Endothelial cell of hepatic sinusoid (primary cell): ENCODE measurements at regions not wholly inside any gene's neighbourhood (a gene's known extent, or its start where the extent isn't known, plus 50 kb on each side); places are given as distances from the start of the nearest gene placed in this dataset.
"Not testable (repeated sequence)": the region's sequence is repeated elsewhere in the genome, so short reads cannot be mapped to it uniquely, and the experiment has no call there.

ENCODE experiments used
- in situ Hi-C: cut with HindIII; loops from 2 replicates; pipeline ENCODE4 v1.10.0; 2017; ENCODE audit warnings: low sequenced_read_pairs

GRCh38 chr3:10653866-10654611, 148.7 kb upstream of the ATP2B2 start:
- in situ Hi-C loops = no loop called here

- in situ Hi-C loops = loop anchor here (5.0 kb wide), 1 partner anchor 83 kb away; no protein-coding TSS in a partner anchor
Observed at GRCh38 chr3:10655105-10655504, 149.7 kb upstream of the ATP2B2 start.

GRCh38 chr3:10657339-10657738, 152.0 kb upstream of the ATP2B2 start:
- in situ Hi-C loops = loop anchor here (5.0 kb wide), 1 partner anchor 85 kb away; no protein-coding TSS in a partner anchor

- in situ Hi-C loops = no loop called here
Observed at GRCh38 chr3:10665592-10665991, 150.4 kb upstream of the SLC6A11 start.

GRCh38 chr3:10666621-10667020, 149.4 kb upstream of the SLC6A11 start:
- in situ Hi-C loops = no loop called here

- in situ Hi-C loops = no loop called here
Observed at GRCh38 chr3:10667269-10667668, 148.8 kb upstream of the SLC6A11 start.

- in situ Hi-C loops = no loop called here
Observed at GRCh38 chr3:10667901-10668476, 148.0 kb upstream of the SLC6A11 start.

- in situ Hi-C loops = no loop called here
Observed at GRCh38 chr3:10669490-10670048, 146.5 kb upstream of the SLC6A11 start.

GRCh38 chr3:10672422-10672821, 143.6 kb upstream of the SLC6A11 start:
- in situ Hi-C loops = no loop called here

GRCh38 chr3:10674578-10674977, 141.4 kb upstream of the SLC6A11 start:
- in situ Hi-C loops = no loop called here

GRCh38 chr3:10676905-10677304, 139.1 kb upstream of the SLC6A11 start:
- in situ Hi-C loops = no loop called here

- in situ Hi-C loops = no loop called here
Observed at GRCh38 chr3:10678796-10679376, 137.1 kb upstream of the SLC6A11 start.

GRCh38 chr3:10680796-10681195, 135.2 kb upstream of the SLC6A11 start:
- in situ Hi-C loops = no loop called here

- in situ Hi-C loops = no loop called here
Observed at GRCh38 chr3:10682692-10683091, 133.3 kb upstream of the SLC6A11 start.

- in situ Hi-C loops = no loop called here
Observed at GRCh38 chr3:10683106-10683505, 132.9 kb upstream of the SLC6A11 start.

GRCh38 chr3:10688126-10688525, 127.9 kb upstream of the SLC6A11 start:
- in situ Hi-C loops = no loop called here

GRCh38 chr3:10688548-10689172, 127.4 kb upstream of the SLC6A11 start:
- in situ Hi-C loops = no loop called here

- in situ Hi-C loops = no loop called here
Observed at GRCh38 chr3:10692039-10692622, 123.9 kb upstream of the SLC6A11 start.

GRCh38 chr3:10693457-10693856, 122.6 kb upstream of the SLC6A11 start:
- in situ Hi-C loops = no loop called here

GRCh38 chr3:10694179-10694578, 121.8 kb upstream of the SLC6A11 start:
- in situ Hi-C loops = no loop called here

- in situ Hi-C loops = not testable (repeated sequence)
Observed at GRCh38 chr3:10695186-10695585, 120.8 kb upstream of the SLC6A11 start.
